Adrenal gland (tissue), 5 donors: ENCODE measurements at regions not wholly inside any gene's neighbourhood (a gene's known extent, or its start where the extent isn't known, plus 50 kb on each side); places are given as distances from the start of the nearest gene placed in this dataset.

ENCODE experiments used
- CTCF ChIP-seq, 6 experiments: fragments of 450-650 bp in 4 of 6; fragments of 200-600 bp in 2 of 6; sonication (generic) in 1 of 6; IDR thresholded peaks; 1 replicate in 5 of 6; 2 replicates in 1 of 6; pipeline versions ENCODE4 v1.5.1 to v1.8.0; 2016 to 2021; ENCODE audit warnings: antibody characterized with exemption in 6 of 6, mild to moderate bottlenecking in 2 of 6, moderate library complexity in 1 of 6
- POLR2A ChIP-seq, 2 donors: fragments of 450-650 bp; IDR thresholded peaks; one replicate each; pipeline ENCODE4 v1.6.1; 2017; ENCODE audit warnings: antibody characterized with exemption in 2 of 2, mild to moderate bottlenecking in 2 of 2, moderate library complexity in 1 of 2
- donor health status: DM: no; HTN: no; CAD: no.

- TF ChIP-seq CTCF (IDR thresholded peaks at IDR 0.05) (no peak), POLR2A (IDR thresholded peaks at IDR 0.05) (no peak)
Observed at GRCh38 chr6:25222006-25222678, 57.0 kb upstream of the CARMIL1 start.
